ENCODE measurements at regions not wholly inside any gene's neighbourhood (a gene's known extent, or its start where the extent isn't known, plus 50 kb on each side); places are given as distances from the start of the nearest gene placed in this dataset.

DNA sequence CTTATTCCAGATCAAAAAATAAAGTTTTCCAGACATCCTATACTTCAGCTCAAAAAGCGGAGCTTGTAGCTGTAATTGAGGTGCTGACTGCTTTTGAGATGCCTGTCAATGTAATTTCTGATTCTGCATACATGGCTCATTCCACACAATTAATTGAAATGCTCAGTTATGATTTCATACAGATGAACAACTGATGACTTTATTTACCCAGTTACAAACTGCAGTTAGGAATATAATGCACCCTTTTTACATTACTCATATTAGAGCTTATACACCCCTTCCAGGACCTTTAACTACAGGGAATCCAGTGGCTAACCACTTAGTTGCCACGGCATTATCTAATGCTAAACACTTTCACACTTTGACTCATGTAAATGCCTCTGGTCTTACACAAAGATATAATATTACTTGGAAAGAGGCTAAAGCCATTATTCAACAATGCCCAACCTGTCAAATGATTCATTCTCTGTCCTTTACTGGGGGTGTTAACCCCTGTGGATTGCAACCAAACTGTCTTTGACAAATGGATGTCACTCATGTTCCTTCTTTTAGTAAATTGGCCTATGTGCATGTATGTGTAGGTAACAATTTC is 147.3 kb downstream of the ZNF33B start:
- Histone ChIP-seq H2AFZ (no peak overlapping the region), H3K4me2 (no peak overlapping the region), H3K36me3 (ENCODE audit: low read depth) (no peaks in the 10 kb centered on the region), H3F3A (ENCODE audit: insufficient read depth, low read depth) (no peaks in the 10 kb centered on the region), H3K27ac (no peak overlapping the region), H3K27me3 (ENCODE audit: insufficient read depth, low read depth) (peaks cover 22% of the 10 kb centered on the region; the same call in 1 of the 2 replicates), H3K9me3 (ENCODE audit: insufficient read depth, low read depth) (no peaks in the 10 kb centered on the region), H4K20me1 (ENCODE audit: insufficient read depth) (no peaks in the 10 kb centered on the region), H3K9me2 (ENCODE audit: insufficient read depth) (no peaks in the 10 kb centered on the region; the same call in 1 of the 2 replicates), H3K4me1 (replicated peaks; ENCODE audit: insufficient read depth) (no peaks in the 10 kb centered on the region), H3K4me3 (no peak overlapping the region), H3K79me2 (ENCODE audit: low read depth) (no peaks in the 10 kb centered on the region)
- ChIA-PET POLR2A (ENCODE audit: unreplicated experiment) (no interaction called here), CTCF (no interaction called here)
- TF ChIP-seq EZH2 (IDR thresholded peaks at IDR 0.05; ENCODE audit: low read depth) (no peak), CTCF (conservative IDR thresholded peaks at IDR 0.05) (no peak)
- DNase-seq: no peak
- BruUV-seq (replicated peaks): no TSS peak
- intact Hi-C loops (cut with micrococcal nuclease; ENCODE audit: unreplicated experiment): no loop called here

- Histone ChIP-seq H3K9me2 (ENCODE audit: insufficient read depth) (no peaks in the 10 kb centered on the region; the same call in 1 of the 2 replicates), H3K36me3 (ENCODE audit: low read depth) (no peaks in the 10 kb centered on the region), H3K4me3 (no peak overlapping the region), H3K4me1 (replicated peaks; ENCODE audit: insufficient read depth) (no peaks in the 10 kb centered on the region), H3K27me3 (ENCODE audit: insufficient read depth, low read depth) (0 out of 2 replicates have a peak, but pooled peaks cover 17% of the 10 kb centered on the region), H4K20me1 (ENCODE audit: insufficient read depth) (no peaks in the 10 kb centered on the region), H3F3A (ENCODE audit: insufficient read depth, low read depth) (no peaks in the 10 kb centered on the region), H3K27ac (no peak overlapping the region), H3K79me2 (ENCODE audit: low read depth) (no peaks in the 10 kb centered on the region), H3K9me3 (ENCODE audit: insufficient read depth, low read depth) (no peaks in the 10 kb centered on the region), H3K4me2 (no peak overlapping the region), H2AFZ (no peak overlapping the region)
- intact Hi-C loops (cut with micrococcal nuclease; ENCODE audit: unreplicated experiment): no loop called here
- CTCF ChIA-PET: no interaction called here
- POLR2A ChIA-PET (ENCODE audit: unreplicated experiment): no interaction called here
- BruUV-seq (replicated peaks): no TSS peak
- TF ChIP-seq CTCF (conservative IDR thresholded peaks at IDR 0.05) (no peak), EZH2 (IDR thresholded peaks at IDR 0.05; ENCODE audit: low read depth) (no peak)
- DNase-seq: no peak
These were observed 148.0 kb downstream of the ZNF33B start for GRCh38 chr10:42490368-42490767.

GRCh38 chr10:42488416-42488815 is 150.0 kb downstream of the ZNF33B start:
- no TSS peak for BruUV-seq (replicated peaks)
- Histone ChIP-seq H3K79me2 (ENCODE audit: low read depth) (no peaks in the 10 kb centered on the region), H3K27me3 (ENCODE audit: insufficient read depth, low read depth) (0 out of 2 replicates have a peak, but pooled peaks cover under 1% of the 10 kb centered on the region), H3K36me3 (ENCODE audit: low read depth) (no peaks in the 10 kb centered on the region), H3K9me2 (ENCODE audit: insufficient read depth) (no peaks in the 10 kb centered on the region; the same call in 1 of the 2 replicates), H3K4me2 (peak overlapping the region; percentile 34; the same call in 1 of the 2 replicates), H3K4me3 (no peak overlapping the region), H3F3A (ENCODE audit: insufficient read depth, low read depth) (no peaks in the 10 kb centered on the region), H3K4me1 (replicated peaks; ENCODE audit: insufficient read depth) (no peaks in the 10 kb centered on the region), H4K20me1 (ENCODE audit: insufficient read depth) (no peaks in the 10 kb centered on the region), H3K9me3 (ENCODE audit: insufficient read depth, low read depth) (no peaks in the 10 kb centered on the region), H3K27ac (no peak overlapping the region), H2AFZ (no peak overlapping the region)
- ChIA-PET POLR2A (ENCODE audit: unreplicated experiment) (no interaction called here), CTCF (no interaction called here)
- intact Hi-C loops (cut with micrococcal nuclease; ENCODE audit: unreplicated experiment): no loop called here
- DNase-seq: peak in 1 of 2 experiments; percentile 34
- TF ChIP-seq EZH2 (IDR thresholded peaks at IDR 0.05; ENCODE audit: low read depth) (no peak), CTCF (conservative IDR thresholded peaks at IDR 0.05) (no peak)

All from PC-9 (cell line).